GM18873 (cell line): ENCODE measurements at regions not wholly inside any gene's neighbourhood (a gene's known extent, or its start where the extent isn't known, plus 50 kb on each side); places are given as distances from the start of the nearest gene placed in this dataset.

Experiments
- ATAC-seq: cut with Tn5 transposase; IDR thresholded peaks from one replicate; pipeline ENCODE4 v1.9.1; 2021; ENCODE audit warnings: mild to moderate bottlenecking, moderate library complexity, moderate number of reproducible peaks; ENCODE audit not compliant: unreplicated experiment, low FRiP score

- no peak for ATAC-seq
These were observed 228.5 kb downstream of the CDCA7 start for GRCh38 chr2:173583196-173583595.

GRCh38 chr2:173584000-173584399 is 229.3 kb downstream of the CDCA7 start:
- ATAC-seq, result no peak

GRCh38 chr2:173584676-173585458 is 230.2 kb downstream of the CDCA7 start:
- no peak for ATAC-seq

GRCh38 chr2:173588931-173589369 is 234.3 kb downstream of the CDCA7 start:
- no peak for ATAC-seq

GRCh38 chr2:173589604-173590275 is 235.1 kb downstream of the CDCA7 start:
- no peak for ATAC-seq

GRCh38 chr2:173590276-173590861 is 235.7 kb downstream of the CDCA7 start:
- ATAC-seq, result no peak

GRCh38 chr2:173593109-173593508 is 238.4 kb downstream of the CDCA7 start:
- ATAC-seq, result no peak

GRCh38 chr2:173596244-173596643 is 241.6 kb downstream of the CDCA7 start:
- no peak for ATAC-seq

- ATAC-seq, result no peak
These were observed 243.9 kb downstream of the CDCA7 start for GRCh38 chr2:173598525-173598924.

GRCh38 chr2:173599821-173600359 is 245.2 kb downstream of the CDCA7 start:
- ATAC-seq, result no peak

GRCh38 chr2:173602153-173602795 is 247.6 kb downstream of the CDCA7 start:
- no peak for ATAC-seq

- no peak for ATAC-seq
These were observed 251.3 kb downstream of the CDCA7 start for GRCh38 chr2:173605994-173606393.

GRCh38 chr2:173606619-173607248 is 252.1 kb downstream of the CDCA7 start:
- ATAC-seq, result no peak

GRCh38 chr2:173607606-173608311 is 253.1 kb downstream of the CDCA7 start:
- no peak for ATAC-seq

- no peak for ATAC-seq
These were observed 256.4 kb downstream of the CDCA7 start for GRCh38 chr2:173611121-173611520.

- ATAC-seq, result no peak
These were observed 257.7 kb downstream of the CDCA7 start for GRCh38 chr2:173612354-173612753.

GRCh38 chr2:173613386-173613785 is 258.7 kb downstream of the CDCA7 start:
- no peak for ATAC-seq

- no peak for ATAC-seq
These were observed 259.7 kb downstream of the CDCA7 start for GRCh38 chr2:173614265-173614930.
